NB4 (cell line): ENCODE measurements at regions not wholly inside any gene's neighbourhood (a gene's known extent, or its start where the extent isn't known, plus 50 kb on each side); places are given as distances from the start of the nearest gene placed in this dataset.

Source experiments
- CTCF ChIP-seq: IDR thresholded peaks from one replicate; pipeline ENCODE4 v1.5.1; 2012; ENCODE audit warnings: low read depth, low read length
- POLR2A ChIP-seq: IDR thresholded peaks from 2 replicates; pipeline ENCODE4 v1.6.1; 2011; ENCODE audit warnings: mild to moderate bottlenecking; ENCODE audit not compliant: insufficient read length; ENCODE audit errors: extremely low read depth

- TF ChIP-seq POLR2A (no peak), CTCF (no peak)
Observed at GRCh38 chr4:38381788-38382187, 282.2 kb upstream of the KLF3 start.
